ENCODE measurements at regions not wholly inside any gene's neighbourhood (a gene's known extent, or its start where the extent isn't known, plus 50 kb on each side); places are given as distances from the start of the nearest gene placed in this dataset.

- Histone ChIP-seq H3K79me2 (ENCODE audit: insufficient read depth, low read depth) (no peaks in the 10 kb centered on the region), H4K20me1 (ENCODE audit: insufficient read depth) (no peaks in the 10 kb centered on the region), H3K9ac (no peak overlapping the region), H3K4me3 (IDR thresholded peaks at IDR 0.05; ENCODE audit: insufficient read depth, low read depth, low read length) (no peak overlapping the region), H3K27me3 (ENCODE audit: insufficient read depth, low read depth) (no peaks in the 10 kb centered on the region), H3K4me1 (ENCODE audit: low read depth, poor library complexity, severe bottlenecking) (no peaks in the 10 kb centered on the region), H3K36me3 (ENCODE audit: insufficient read depth) (no peaks in the 10 kb centered on the region), H3K4me2 (no peak overlapping the region), H2AFZ (ENCODE audit: low read depth) (no peak overlapping the region), H3K27ac (no peak overlapping the region)
- TF ChIP-seq CTCF (conservative IDR thresholded peaks at IDR 0.05; ENCODE audit: low read depth, low read length), result no peak
Observed at GRCh38 chr9:115291841-115292240, 173.9 kb upstream of the TNC start.

- no peak overlapping the region for H3K9ac ChIP-seq
Observed at GRCh38 chr9:115292584-115293279, 174.8 kb upstream of the TNC start.

GRCh38 chr9:115295734-115296133 lies 177.8 kb upstream of the TNC start:
- no peak overlapping the region for H3K4me3 ChIP-seq (IDR thresholded peaks at IDR 0.05; ENCODE audit: insufficient read depth, low read depth, low read length)
- H3K9ac ChIP-seq, result no peak overlapping the region
- no peaks in the 10 kb centered on the region for H4K20me1 ChIP-seq (ENCODE audit: insufficient read depth)
- no peaks in the 10 kb centered on the region for H3K79me2 ChIP-seq (ENCODE audit: insufficient read depth, low read depth)
- no peaks in the 10 kb centered on the region for H3K36me3 ChIP-seq (ENCODE audit: insufficient read depth)
- no peak overlapping the region for H3K4me2 ChIP-seq
- H3K27ac ChIP-seq, result no peak overlapping the region
- H3K4me1 ChIP-seq (ENCODE audit: low read depth, poor library complexity, severe bottlenecking), result no peaks in the 10 kb centered on the region
- H2AFZ ChIP-seq (ENCODE audit: low read depth), result no peak overlapping the region
- no peaks in the 10 kb centered on the region for H3K27me3 ChIP-seq (ENCODE audit: insufficient read depth, low read depth)
- TF ChIP-seq CTCF (conservative IDR thresholded peaks at IDR 0.05; ENCODE audit: low read depth, low read length), result no peak

More at GRCh38 chr9:115292584-115293279, 174.8 kb upstream of the TNC start:
- no peak overlapping the region for H2AFZ ChIP-seq (ENCODE audit: low read depth)
- H3K27me3 ChIP-seq (ENCODE audit: insufficient read depth, low read depth), result no peaks in the 10 kb centered on the region
- no peak overlapping the region for H3K27ac ChIP-seq
- H4K20me1 ChIP-seq (ENCODE audit: insufficient read depth), result no peaks in the 10 kb centered on the region
- H3K79me2 ChIP-seq (ENCODE audit: insufficient read depth, low read depth), result no peaks in the 10 kb centered on the region
- H3K4me1 ChIP-seq (ENCODE audit: low read depth, poor library complexity, severe bottlenecking), result no peaks in the 10 kb centered on the region
- no peak for TF ChIP-seq CTCF (conservative IDR thresholded peaks at IDR 0.05; ENCODE audit: low read depth, low read length)
- no peak overlapping the region for H3K4me3 ChIP-seq (IDR thresholded peaks at IDR 0.05; ENCODE audit: insufficient read depth, low read depth, low read length)
- no peaks in the 10 kb centered on the region for H3K36me3 ChIP-seq (ENCODE audit: insufficient read depth)
- H3K4me2 ChIP-seq, result no peak overlapping the region

- Histone ChIP-seq H3K4me2 (no peak overlapping the region), H2AFZ (ENCODE audit: low read depth) (no peak overlapping the region), H3K4me3 (IDR thresholded peaks at IDR 0.05; ENCODE audit: insufficient read depth, low read depth, low read length) (no peak overlapping the region), H3K9ac (no peak overlapping the region), H3K27me3 (ENCODE audit: insufficient read depth, low read depth) (no peaks in the 10 kb centered on the region), H3K79me2 (ENCODE audit: insufficient read depth, low read depth) (no peaks in the 10 kb centered on the region), H3K36me3 (ENCODE audit: insufficient read depth) (no peaks in the 10 kb centered on the region), H3K27ac (no peak overlapping the region), H3K4me1 (ENCODE audit: low read depth, poor library complexity, severe bottlenecking) (no peaks in the 10 kb centered on the region), H4K20me1 (ENCODE audit: insufficient read depth) (no peaks in the 10 kb centered on the region)
- no peak for TF ChIP-seq CTCF (conservative IDR thresholded peaks at IDR 0.05; ENCODE audit: low read depth, low read length)
Observed at GRCh38 chr9:115296831-115297565, 179.0 kb upstream of the TNC start.
